Testis (tissue), 2 donors: ENCODE measurements at regions not wholly inside any gene's neighbourhood (a gene's known extent, or its start where the extent isn't known, plus 50 kb on each side); places are given as distances from the start of the nearest gene placed in this dataset.

ENCODE experiments used
- POLR2A ChIP-seq: fragments of 450-650 bp; IDR thresholded peaks from one replicate; pipeline ENCODE4 v1.6.1; 2017; ENCODE audit warnings: antibody characterized with exemption, mild to moderate bottlenecking, moderate library complexity
- TF ChIP-seq, protein P1 (sequence below), 3 experiments: fragments of 450-650 bp in 2 of 3; fragments of 200-600 bp in 1 of 3; sonication (generic) in 1 of 3; IDR thresholded peaks; one replicate each; pipeline ENCODE4 v1.5.1; 2016 to 2019; ENCODE audit warnings: antibody characterized with exemption in 3 of 3, mild to moderate bottlenecking in 2 of 3, moderate library complexity in 1 of 3

DNA sequence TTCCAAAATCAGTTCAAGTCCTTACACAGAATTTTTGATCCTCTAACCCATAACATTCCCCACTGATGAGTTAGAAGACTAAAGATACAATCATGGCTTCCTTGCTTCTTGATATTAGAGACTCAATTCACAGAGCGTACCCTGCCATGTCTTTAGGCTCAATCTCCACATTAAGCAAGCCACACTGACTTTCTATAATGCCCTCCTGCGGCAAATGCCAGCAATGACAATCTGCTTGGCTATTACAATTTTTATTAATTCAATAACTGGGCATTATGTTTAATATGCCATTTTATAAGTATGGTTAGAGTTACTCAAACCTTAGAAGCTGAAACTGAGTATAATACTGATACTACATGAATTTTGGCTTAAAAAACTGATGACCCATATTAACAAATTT lies 479.7 kb upstream of the NR2F2 start:
- TF ChIP-seq, protein P1, sequence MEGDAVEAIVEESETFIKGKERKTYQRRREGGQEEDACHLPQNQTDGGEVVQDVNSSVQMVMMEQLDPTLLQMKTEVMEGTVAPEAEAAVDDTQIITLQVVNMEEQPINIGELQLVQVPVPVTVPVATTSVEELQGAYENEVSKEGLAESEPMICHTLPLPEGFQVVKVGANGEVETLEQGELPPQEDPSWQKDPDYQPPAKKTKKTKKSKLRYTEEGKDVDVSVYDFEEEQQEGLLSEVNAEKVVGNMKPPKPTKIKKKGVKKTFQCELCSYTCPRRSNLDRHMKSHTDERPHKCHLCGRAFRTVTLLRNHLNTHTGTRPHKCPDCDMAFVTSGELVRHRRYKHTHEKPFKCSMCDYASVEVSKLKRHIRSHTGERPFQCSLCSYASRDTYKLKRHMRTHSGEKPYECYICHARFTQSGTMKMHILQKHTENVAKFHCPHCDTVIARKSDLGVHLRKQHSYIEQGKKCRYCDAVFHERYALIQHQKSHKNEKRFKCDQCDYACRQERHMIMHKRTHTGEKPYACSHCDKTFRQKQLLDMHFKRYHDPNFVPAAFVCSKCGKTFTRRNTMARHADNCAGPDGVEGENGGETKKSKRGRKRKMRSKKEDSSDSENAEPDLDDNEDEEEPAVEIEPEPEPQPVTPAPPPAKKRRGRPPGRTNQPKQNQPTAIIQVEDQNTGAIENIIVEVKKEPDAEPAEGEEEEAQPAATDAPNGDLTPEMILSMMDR (IDR thresholded peaks at IDR 0.05), result no peak
- no peak for TF ChIP-seq POLR2A
